HG03095 (cell line): ENCODE measurements at regions not wholly inside any gene's neighbourhood (a gene's known extent, or its start where the extent isn't known, plus 50 kb on each side); places are given as distances from the start of the nearest gene placed in this dataset.
"Not testable (repeated sequence)": the region's sequence is repeated elsewhere in the genome, so short reads cannot be mapped to it uniquely, and the experiment has no call there.

ENCODE experiments used
- ATAC-seq: cut with Tn5 transposase; IDR thresholded peaks from one replicate; pipeline ENCODE4 v1.9.1; 2021; ENCODE audit warnings: moderate library complexity; ENCODE audit not compliant: unreplicated experiment

DNA sequence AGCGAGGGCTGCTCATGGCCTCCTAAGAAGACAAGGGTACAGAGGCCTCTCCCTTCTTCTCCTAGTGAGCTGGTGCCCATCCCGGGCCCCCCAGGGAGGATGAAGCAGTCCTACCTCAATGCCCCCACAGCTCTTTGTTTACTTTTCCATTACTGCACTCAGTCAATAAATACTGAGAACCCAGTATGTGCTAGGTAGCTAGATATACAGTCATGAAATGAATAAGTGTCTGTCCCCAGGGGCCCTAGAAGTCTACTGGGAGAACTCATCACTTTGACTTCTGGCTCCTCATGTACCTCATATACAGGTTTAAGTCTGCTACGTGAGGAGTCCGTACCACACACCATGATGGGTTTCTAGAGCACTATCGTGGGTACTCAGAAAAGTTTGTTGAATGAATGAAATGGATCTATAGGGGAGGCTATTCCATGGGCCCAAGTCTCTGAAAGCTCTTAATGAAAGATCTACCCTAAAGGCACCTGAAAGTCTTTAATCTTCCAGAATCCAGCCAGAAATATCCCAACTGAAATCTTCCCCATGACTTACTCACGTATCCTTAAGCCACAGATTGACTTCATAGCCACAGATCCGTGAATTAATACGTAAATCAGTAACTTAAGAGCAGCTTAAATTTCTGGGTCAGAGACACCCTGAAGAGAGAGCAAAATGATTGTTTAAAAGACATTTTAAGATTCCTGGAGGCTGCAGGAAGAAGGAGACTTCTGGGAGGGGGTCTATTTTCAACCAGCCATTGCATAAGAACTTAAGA lies 51.6 kb upstream of the POMP start:
- no peak for ATAC-seq

GRCh38 chr13:28606466-28606865 lies 52.5 kb upstream of the POMP start:
- no peak for ATAC-seq

DNA sequence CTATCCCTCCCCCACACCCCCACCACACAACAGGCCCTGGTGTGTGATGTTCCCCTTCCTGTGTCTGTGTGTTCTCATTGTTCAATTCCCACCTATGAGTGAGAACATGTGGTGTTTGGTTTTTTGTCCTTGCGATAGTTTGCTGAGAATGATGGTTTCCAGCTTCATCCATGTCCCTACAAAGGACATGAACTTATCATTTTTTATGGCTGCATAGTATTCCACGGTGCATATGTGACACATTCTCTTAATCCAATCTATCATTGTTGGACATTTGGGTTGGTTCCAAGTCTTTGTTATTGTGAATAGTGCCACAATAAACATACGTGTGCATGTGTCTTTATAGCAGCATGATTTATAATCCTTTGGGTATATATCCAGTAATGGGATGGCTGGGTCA lies 53.8 kb upstream of the POMP start:
- not testable (repeated sequence) for ATAC-seq

- no peak for ATAC-seq
Observed at GRCh38 chr13:28603043-28603664, 55.8 kb upstream of the POMP start.

GRCh38 chr13:28602580-28602979 lies 56.4 kb upstream of the POMP start:
- ATAC-seq, result no peak

DNA sequence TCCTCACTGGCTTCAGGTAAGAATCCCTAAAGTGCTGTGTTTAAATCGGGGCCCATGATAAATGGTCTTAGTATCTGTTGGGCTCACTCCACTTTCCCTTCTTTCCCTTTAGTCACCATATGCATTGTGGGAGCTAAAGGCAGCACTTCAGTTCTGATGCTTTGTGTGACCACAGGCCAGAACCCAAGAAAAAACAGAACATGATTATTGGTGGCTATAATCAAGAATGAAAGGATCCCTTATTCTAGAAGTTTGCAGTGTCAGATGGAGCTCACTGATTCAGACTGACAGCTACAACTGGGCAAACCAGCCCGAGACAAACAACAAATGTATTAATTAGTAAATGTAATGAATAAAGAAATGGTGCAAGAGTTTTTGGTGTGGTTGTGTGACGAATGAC lies 57.3 kb upstream of the POMP start:
- no peak for ATAC-seq

- ATAC-seq, result no peak
Observed at GRCh38 chr13:28597641-28598040, 61.3 kb upstream of the POMP start.

DNA sequence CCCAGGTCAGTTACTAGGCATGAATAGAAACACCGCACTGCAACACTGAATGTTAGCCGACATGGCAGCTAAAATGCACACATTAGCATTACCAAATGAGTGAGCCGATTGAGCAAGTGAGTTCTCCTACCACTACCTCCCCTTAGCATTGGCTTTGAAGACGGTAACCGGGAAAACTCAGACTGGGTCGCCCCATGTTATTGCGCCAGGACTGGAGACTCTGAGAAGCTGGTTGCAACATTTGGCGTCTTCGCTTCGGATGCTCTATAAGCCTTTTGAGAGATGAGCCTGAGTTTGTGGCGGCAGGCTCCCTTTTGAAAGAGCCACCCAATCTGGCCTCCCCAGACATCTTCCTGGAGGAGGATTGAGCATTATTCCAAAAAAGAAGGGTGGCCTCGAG lies 68.5 kb upstream of the POMP start:
- ATAC-seq, result no peak

GRCh38 chr13:28588296-28588695 lies 70.6 kb upstream of the POMP start:
- ATAC-seq, result no peak

DNA sequence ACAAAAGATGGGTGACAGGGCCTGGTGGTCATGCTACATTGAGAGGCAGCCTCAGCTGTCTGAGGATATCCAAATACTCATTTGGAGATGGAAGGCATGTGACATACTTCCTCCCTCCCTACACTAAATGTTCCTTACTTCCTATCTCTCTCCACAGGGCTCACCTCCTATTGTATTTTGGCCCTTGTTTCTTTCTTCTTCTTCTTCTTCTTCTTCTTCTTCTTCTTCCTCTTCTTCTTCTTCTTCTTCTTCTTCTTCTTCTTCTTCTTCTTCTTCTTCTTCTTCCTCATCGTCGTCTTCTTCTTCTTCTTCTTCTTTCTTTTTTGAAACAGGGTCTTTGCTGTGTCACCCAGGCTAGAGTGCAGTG lies 71.8 kb upstream of the POMP start:
- no peak for ATAC-seq

GRCh38 chr13:28586439-28587173 lies 72.3 kb upstream of the POMP start:
- no peak for ATAC-seq

- no peak for ATAC-seq
Observed at GRCh38 chr13:28585561-28585960, 73.4 kb upstream of the POMP start.

- no peak for ATAC-seq
Observed at GRCh38 chr13:28584873-28585381, 74.0 kb upstream of the POMP start.

- no peak for ATAC-seq
Observed at GRCh38 chr13:28583651-28584091, 75.3 kb upstream of the POMP start.

DNA sequence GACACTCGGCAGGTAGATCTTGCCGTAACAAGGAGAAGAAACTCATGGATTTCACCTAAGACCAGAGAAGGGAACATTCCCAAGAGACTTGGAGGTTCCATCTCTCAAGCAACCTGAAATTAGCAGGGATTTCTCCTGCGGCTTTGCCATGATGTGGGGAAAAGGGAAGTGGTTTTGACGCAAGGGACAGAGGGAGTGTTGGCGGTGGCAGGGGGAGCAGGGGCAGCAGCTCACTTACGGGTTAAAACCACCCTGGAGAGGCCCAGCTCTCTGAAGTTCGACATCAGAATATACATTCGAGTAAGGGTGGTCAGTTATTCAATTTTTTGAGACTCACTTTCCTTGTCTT lies 76.1 kb upstream of the POMP start:
- ATAC-seq, result no peak

DNA sequence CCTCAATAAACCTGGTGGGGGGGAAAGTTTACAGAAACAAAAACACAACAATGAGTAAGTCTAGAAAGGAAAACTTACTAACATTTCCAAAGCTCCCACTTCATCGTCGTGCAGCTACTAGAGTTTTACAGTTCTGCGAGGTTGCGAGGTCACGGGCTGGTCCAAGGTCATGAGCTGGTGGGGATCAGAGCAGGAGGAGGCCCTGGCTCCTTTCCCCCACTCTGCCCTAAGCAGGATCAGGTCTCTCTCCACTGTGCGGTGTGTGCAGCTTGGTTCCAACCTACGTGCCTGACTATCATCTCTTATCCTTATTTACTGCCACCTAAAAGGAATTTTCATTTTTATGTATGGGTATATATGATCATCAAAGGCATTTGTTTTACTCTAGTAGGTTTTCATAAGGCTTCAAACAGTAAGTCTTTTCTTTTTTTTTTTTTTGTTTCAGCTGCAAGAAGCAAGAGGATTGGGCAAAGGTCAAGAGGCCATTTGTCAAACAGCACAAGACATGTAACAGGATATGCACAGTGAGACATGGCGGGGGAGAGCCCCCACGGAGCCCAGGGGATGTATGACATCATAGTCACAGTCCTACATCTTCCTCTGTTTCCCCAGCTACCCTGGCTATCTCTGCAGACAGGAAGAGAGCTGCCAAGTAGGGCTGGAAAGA lies 76.6 kb upstream of the POMP start:
- peak; percentile 70 for ATAC-seq

GRCh38 chr13:28581451-28581850 lies 77.5 kb upstream of the POMP start:
- ATAC-seq, result no peak

DNA sequence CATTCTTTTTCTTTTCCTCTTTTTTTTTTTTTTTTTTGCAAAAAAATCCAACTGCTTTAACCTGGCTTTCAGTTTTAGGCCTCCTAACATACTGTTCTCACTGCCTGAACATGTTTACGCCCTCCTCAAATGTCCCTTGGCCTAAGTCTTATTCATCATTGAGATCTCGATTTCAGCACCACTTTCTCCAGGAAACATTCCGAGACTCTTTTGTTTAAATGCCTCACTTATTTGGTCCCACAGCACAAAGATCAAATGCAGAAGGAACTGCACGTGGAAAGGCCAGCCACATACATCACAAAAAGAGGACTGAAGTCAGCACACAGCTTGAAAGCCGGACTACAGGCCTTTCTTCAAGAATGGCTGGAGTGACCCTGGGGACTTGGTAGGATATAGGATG lies 79.2 kb upstream of the POMP start:
- no peak for ATAC-seq

DNA sequence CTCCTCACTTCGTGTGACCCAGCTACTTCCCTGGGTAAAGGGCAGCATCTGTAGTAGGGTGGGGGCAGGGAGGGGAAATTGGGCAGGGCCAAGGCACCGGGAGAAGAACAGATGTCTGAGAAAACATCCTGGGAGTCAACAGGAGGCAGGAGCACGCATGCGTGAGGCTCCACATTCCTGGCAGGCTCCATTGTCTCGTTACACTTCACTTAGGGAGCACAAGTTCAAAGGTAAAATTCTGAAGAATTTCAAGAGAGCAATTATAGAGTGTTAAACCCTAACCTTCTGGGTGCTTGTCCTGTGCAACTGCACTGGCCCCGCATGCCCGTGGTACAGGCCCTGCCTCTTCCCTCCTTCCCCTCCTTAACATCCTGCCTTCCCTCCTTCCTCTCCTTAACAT lies 79.6 kb upstream of the POMP start:
- no peak for ATAC-seq

- no peak for ATAC-seq
Observed at GRCh38 chr13:28576067-28576466, 81.1 kb upstream of the FLT1 start.

- ATAC-seq, result no peak
Observed at GRCh38 chr13:28575200-28575599, 80.3 kb upstream of the FLT1 start.
